Upper lobe of left lung (tissue), 4 donors: ENCODE measurements at regions not wholly inside any gene's neighbourhood (a gene's known extent, or its start where the extent isn't known, plus 50 kb on each side); places are given as distances from the start of the nearest gene placed in this dataset.

Source experiments
- CTCF ChIP-seq, 6 experiments: fragments of 450-650 bp in 4 of 6; fragments of 200-600 bp in 2 of 6; sonication (generic) in 2 of 6; IDR thresholded peaks; one replicate each; pipeline ENCODE4 v1.5.1; 2016 to 2019; ENCODE audit warnings: antibody characterized with exemption in 6 of 6
- EP300 ChIP-seq, 4 donors: sonication (generic); formaldehyde crosslinking; IDR thresholded peaks; one replicate each; pipeline ENCODE4 v1.5.1; 2017; ENCODE audit warnings: antibody characterized with exemption in 4 of 4, control low read depth in 2 of 4
- POLR2A ChIP-seq, 4 donors: fragments of 450-650 bp; IDR thresholded peaks; one replicate each; pipeline ENCODE4 v1.5.1; 2016 to 2017; ENCODE audit warnings: antibody characterized with exemption in 4 of 4, mild to moderate bottlenecking in 2 of 4

- TF ChIP-seq POLR2A (IDR thresholded peaks at IDR 0.05) (no peak), CTCF (IDR thresholded peaks at IDR 0.05) (no peak), EP300 (IDR thresholded peaks at IDR 0.05) (no peak)
These were observed 158.2 kb downstream of the PLS3 start for GRCh38 chrX:115719171-115719570.
